Astrocyte of the spinal cord (primary cell): ENCODE measurements at regions not wholly inside any gene's neighbourhood (a gene's known extent, or its start where the extent isn't known, plus 50 kb on each side); places are given as distances from the start of the nearest gene placed in this dataset.

ENCODE experiments used
- DNase-seq: peaks from one replicate; pipeline ENCODE4 v3.0.0; 2011; ENCODE audit warnings: low read depth, low spot score
- H3K4me3 ChIP-seq: 2 replicates; pipeline ENCODE4 v1.5.1; 2011; ENCODE audit warnings: low read depth, mild to moderate bottlenecking, low read length, moderate library complexity
- in situ Hi-C: cut with HindIII; loops from 2 replicates; pipeline ENCODE4 v1.10.0; 2017; ENCODE audit warnings: low sequenced_read_pairs
- TF ChIP-seq, protein P1 (sequence below): IDR thresholded peaks from 2 replicates; pipeline ENCODE4 v1.5.1; 2012; ENCODE audit warnings: low read depth, mild to moderate bottlenecking, low read length, inconsistent platforms

DNA sequence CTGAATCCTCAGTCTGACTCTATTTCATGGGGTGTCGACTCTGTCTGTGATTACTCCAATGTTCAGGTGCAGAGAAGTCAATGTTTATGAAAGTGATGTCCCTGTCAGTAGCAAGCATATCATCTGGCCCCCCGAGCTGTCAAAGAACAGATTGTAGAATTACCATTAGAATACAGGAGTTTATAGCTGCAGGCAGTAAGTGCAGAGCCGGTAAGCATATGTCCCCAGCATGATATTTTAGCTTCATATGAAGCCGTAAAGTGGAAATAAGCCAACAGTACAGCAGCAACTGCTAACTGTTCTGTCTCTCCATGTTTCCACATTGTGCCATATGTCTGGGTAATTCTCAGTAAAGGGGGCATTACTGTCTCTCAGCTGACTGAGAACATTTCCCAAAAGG lies 541.8 kb downstream of the SOX11 start:
- H3K4me3 ChIP-seq = no peak overlapping the region
- TF ChIP-seq, protein P1, sequence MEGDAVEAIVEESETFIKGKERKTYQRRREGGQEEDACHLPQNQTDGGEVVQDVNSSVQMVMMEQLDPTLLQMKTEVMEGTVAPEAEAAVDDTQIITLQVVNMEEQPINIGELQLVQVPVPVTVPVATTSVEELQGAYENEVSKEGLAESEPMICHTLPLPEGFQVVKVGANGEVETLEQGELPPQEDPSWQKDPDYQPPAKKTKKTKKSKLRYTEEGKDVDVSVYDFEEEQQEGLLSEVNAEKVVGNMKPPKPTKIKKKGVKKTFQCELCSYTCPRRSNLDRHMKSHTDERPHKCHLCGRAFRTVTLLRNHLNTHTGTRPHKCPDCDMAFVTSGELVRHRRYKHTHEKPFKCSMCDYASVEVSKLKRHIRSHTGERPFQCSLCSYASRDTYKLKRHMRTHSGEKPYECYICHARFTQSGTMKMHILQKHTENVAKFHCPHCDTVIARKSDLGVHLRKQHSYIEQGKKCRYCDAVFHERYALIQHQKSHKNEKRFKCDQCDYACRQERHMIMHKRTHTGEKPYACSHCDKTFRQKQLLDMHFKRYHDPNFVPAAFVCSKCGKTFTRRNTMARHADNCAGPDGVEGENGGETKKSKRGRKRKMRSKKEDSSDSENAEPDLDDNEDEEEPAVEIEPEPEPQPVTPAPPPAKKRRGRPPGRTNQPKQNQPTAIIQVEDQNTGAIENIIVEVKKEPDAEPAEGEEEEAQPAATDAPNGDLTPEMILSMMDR = no peak
- DNase-seq = no peak
- in situ Hi-C loops = no loop called here

DNA sequence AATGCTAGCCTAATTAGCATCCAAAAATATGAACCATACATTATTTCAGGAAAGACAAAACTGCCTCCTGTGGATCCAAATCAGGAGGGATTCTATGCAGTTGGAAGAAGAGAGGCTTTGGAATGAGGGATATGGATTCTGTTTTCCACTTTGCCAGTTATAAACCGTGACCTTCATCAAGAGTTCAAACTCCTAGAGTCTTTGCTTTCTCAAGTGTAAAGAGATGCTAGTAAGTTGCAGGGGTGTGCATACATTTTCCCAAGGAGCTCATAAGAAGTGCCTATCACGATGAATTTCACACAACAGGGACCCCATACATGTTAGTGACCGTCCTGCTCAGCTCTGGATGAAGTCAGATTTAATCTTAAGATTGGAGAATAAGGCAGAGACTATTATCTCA lies 542.5 kb downstream of the SOX11 start:
- TF ChIP-seq, protein P1 = no peak
- in situ Hi-C loops = no loop called here
- DNase-seq = no peak
- no peak overlapping the region for H3K4me3 ChIP-seq

DNA sequence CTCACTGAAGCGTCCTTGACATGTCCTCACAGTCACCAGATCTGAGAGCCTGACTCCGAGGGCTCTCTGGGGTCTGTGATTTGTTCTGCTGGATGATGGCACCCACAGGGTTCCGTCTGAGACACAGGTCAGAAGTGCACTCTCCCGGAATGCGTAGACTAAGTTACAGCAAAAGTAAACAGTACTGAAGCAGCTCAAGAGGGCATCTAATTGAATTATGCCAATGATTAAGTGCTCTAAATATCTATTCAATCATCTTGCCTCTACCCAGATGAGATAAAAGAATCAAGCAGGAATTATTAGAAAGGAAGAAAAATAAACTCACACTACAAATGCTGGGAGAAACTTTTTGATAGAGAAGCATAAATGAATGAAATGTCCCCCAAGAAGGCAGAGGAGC lies 544.1 kb downstream of the SOX11 start:
- in situ Hi-C loops = no loop called here
- TF ChIP-seq, protein P1 = no peak
- no peak for DNase-seq
- H3K4me3 ChIP-seq = no peak overlapping the region

DNA sequence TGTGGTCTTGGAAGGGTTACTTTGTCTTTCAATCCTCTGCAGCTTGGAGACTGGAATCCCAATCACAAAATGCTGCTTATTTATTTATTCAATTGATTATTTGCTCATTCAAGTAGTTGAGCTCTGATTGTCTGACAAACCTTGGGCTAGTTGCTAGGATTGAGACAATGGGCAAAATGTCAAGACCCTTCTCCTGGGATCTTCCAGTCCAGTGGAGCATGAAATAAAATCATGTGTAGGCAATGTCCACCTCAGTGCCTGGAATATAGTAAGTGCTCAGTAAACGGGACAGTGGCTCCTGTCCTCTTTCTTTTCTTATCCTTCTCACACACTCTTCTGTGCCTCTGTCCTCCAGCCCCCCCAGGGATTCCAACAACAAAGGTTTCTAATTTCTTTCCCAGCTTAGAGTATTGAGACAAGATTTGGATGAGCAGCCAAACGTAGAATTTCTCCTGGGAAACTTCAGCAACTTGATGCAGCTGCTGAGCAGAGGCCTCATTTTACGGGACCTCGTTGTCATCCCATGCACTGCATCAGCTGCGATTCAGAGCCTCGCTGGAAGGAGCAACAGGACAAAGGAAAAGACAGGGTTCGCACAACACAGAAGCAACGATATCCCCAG lies 545.0 kb downstream of the SOX11 start:
- H3K4me3 ChIP-seq = no peak overlapping the region
- DNase-seq = no peak
- TF ChIP-seq, protein P1 = no peak
- in situ Hi-C loops = no loop called here

DNA sequence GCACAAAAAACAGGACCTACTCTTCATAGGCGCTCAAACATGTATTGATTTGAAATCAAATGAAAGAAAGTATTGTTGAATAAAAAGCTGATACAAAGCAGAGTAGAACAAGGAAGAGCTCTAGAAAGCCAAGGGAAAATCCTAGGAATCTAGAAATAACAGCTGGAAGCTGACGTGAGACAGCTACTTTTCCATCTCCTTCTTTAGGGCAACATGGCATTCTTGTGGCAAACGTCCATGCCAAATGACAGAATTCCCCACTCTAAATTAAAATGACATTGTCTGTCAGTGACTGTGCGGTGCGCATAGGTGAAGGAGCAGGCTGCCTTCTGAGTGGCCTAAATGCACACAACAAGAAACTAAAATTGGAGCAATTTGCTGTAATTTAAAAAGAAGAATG lies 557.4 kb downstream of the SOX11 start:
- H3K4me3 ChIP-seq = no peak overlapping the region
- in situ Hi-C loops = no loop called here
- TF ChIP-seq, protein P1 = no peak
- no peak for DNase-seq

DNA sequence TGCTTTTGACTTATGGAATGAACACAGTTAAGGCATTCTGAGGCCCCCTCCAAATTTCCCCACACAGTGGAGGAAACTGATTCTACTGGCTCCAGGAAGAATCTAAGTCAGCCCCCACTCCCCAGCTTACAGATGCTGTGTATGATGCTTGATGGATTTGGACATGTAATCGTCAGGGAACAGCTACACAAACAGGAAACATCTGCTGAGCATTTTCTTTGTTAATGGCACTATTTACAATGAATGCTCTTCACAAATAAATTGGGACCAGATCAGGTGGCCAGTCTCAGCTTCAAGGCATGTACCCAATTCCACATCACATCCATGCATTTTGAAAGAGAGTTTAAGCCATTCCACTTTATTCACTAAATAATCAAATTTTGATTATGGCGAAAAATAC lies 562.3 kb downstream of the SOX11 start:
- TF ChIP-seq, protein P1 = no peak
- no peak overlapping the region for H3K4me3 ChIP-seq
- no peak for DNase-seq
- in situ Hi-C loops = no loop called here

DNA sequence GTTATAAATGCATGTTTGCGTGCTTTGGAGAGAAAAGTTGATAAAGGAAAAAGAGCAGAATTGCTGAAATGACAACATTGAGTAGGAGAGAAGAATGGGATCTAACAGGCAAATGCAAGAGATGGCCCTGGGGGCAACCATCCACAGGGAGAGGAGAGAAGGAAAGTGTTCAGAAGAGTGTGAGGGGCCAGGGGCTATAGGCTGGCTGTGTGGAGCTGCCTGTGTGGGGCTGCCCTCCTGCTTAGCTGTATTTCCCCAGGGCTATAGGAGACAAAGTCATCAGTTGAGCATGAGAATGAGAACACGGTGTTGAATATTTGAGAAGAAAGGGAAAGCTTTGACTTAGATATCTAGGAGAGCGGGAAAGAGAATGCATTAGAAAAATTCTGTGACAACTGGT lies 572.0 kb downstream of the SOX11 start:
- no peak for DNase-seq
- in situ Hi-C loops = no loop called here
- TF ChIP-seq, protein P1 = no peak
- no peak overlapping the region for H3K4me3 ChIP-seq
